Upper lobe of right lung (tissue), 1 donor: ENCODE measurements at regions not wholly inside any gene's neighbourhood (a gene's known extent, or its start where the extent isn't known, plus 50 kb on each side); places are given as distances from the start of the nearest gene placed in this dataset.

Experiments used
- ATAC-seq: fragments of 200-7000 bp; cut with Tn5 transposase; one replicate; pipeline ENCODE4 v1.9.1; 2020; ENCODE audit warnings: mild to moderate bottlenecking, moderate library complexity
- DNase-seq: peaks from one replicate; pipeline ENCODE4 v3.0.0-alpha.2; 2020
- H3K27ac ChIP-seq: fragments of 200-600 bp; one replicate; pipeline ENCODE4 v1.8.0; 2022
- H3K27me3 ChIP-seq: fragments of 200-600 bp; one replicate; pipeline ENCODE4 v1.8.0; 2022; ENCODE audit warnings: mild to moderate bottlenecking
- H3K36me3 ChIP-seq: fragments of 200-600 bp; one replicate; pipeline ENCODE4 v1.8.0; 2022
- H3K4me1 ChIP-seq: fragments of 200-600 bp; one replicate; pipeline ENCODE4 v1.8.0; 2022
- H3K4me3 ChIP-seq: fragments of 200-600 bp; one replicate; pipeline ENCODE4 v1.8.0; 2022; ENCODE audit warnings: mild to moderate bottlenecking
- H3K9me3 ChIP-seq: fragments of 200-600 bp; one replicate; pipeline ENCODE4 v1.8.0; 2022
- CTCF ChIP-seq: fragments of 200-600 bp; IDR thresholded peaks from one replicate; pipeline ENCODE4 v1.8.0; 2022; ENCODE audit warnings: antibody characterized with exemption
- intact Hi-C: fragments of 100-400 bp; cut with DNase I; formaldehyde crosslinking; loops from one replicate; pipeline ENCODE4 v1.11.0; 2022
- donor health status: DM: no; HTN: yes; CAD: no; lungs with severe emphysema.

GRCh38 chr3:189108067-189108466 lies 63.7 kb upstream of the TPRG1 start:
- ATAC-seq (no peak), DNase-seq (no peak)
- Histone ChIP-seq H3K4me3 (no peak overlapping the region), H3K4me1 (no peaks in the 10 kb centered on the region), H3K9me3 (no peaks in the 10 kb centered on the region), H3K27me3 (no peaks in the 10 kb centered on the region), H3K36me3 (no peaks in the 10 kb centered on the region), H3K27ac (no peak overlapping the region)
- TF ChIP-seq CTCF: no peak
- intact Hi-C loops: no loop called here

GRCh38 chr3:189108735-189109134 lies 63.0 kb upstream of the TPRG1 start:
- ATAC-seq (no peak), DNase-seq (no peak)
- no peak for TF ChIP-seq CTCF
- Histone ChIP-seq H3K27me3 (no peaks in the 10 kb centered on the region), H3K36me3 (no peaks in the 10 kb centered on the region), H3K9me3 (no peaks in the 10 kb centered on the region), H3K4me1 (no peaks in the 10 kb centered on the region), H3K27ac (no peak overlapping the region), H3K4me3 (no peak overlapping the region)
- intact Hi-C loops: no loop called here

- H3K27me3 ChIP-seq: no peaks in the 10 kb centered on the region
- intact Hi-C loops: no loop called here
- no peaks in the 10 kb centered on the region for H3K36me3 ChIP-seq
- ATAC-seq (no peak), DNase-seq (no peak)
- no peak overlapping the region for H3K4me3 ChIP-seq
- no peak for TF ChIP-seq CTCF
- H3K4me1 ChIP-seq: no peaks in the 10 kb centered on the region
- H3K27ac ChIP-seq: no peak overlapping the region
- H3K9me3 ChIP-seq: no peaks in the 10 kb centered on the region
These were observed 62.6 kb upstream of the TPRG1 start for GRCh38 chr3:189109145-189109544.

GRCh38 chr3:189117087-189117486 lies 54.7 kb upstream of the TPRG1 start:
- TF ChIP-seq CTCF: no peak
- intact Hi-C loops: no loop called here
- DNase-seq: no peak
- H3K36me3 ChIP-seq: no peaks in the 10 kb centered on the region
- H3K9me3 ChIP-seq: no peaks in the 10 kb centered on the region
- no peaks in the 10 kb centered on the region for H3K27me3 ChIP-seq
- peaks cover 11% of the 10 kb centered on the region for H3K4me1 ChIP-seq
- H3K4me3 ChIP-seq: no peak overlapping the region
- ATAC-seq: no peak
- H3K27ac ChIP-seq: no peak overlapping the region

- no peaks in the 10 kb centered on the region for H3K27me3 ChIP-seq
- TF ChIP-seq CTCF: no peak
- H3K4me3 ChIP-seq: no peak overlapping the region
- no peak overlapping the region for H3K27ac ChIP-seq
- intact Hi-C loops: no loop called here
- no peaks in the 10 kb centered on the region for H3K9me3 ChIP-seq
- peaks cover 15% of the 10 kb centered on the region for H3K4me1 ChIP-seq
- no peaks in the 10 kb centered on the region for H3K36me3 ChIP-seq
- ATAC-seq: no peak
- no peak for DNase-seq
These were observed 52.9 kb upstream of the TPRG1 start for GRCh38 chr3:189118896-189119295.

- no peaks in the 10 kb centered on the region for H3K27me3 ChIP-seq
- intact Hi-C loops: no loop called here
- H3K27ac ChIP-seq: peak overlapping the region; percentile 63
- H3K4me1 ChIP-seq: peaks cover 19% of the 10 kb centered on the region
- no peak overlapping the region for H3K4me3 ChIP-seq
- H3K9me3 ChIP-seq: no peaks in the 10 kb centered on the region
- ATAC-seq (peak; percentile 67), DNase-seq (no peak)
- TF ChIP-seq CTCF: no peak
- no peaks in the 10 kb centered on the region for H3K36me3 ChIP-seq
These were observed 51.8 kb upstream of the TPRG1 start for GRCh38 chr3:189119950-189120349.
